HEK293 (cell line): ENCODE measurements at regions not wholly inside any gene's neighbourhood (a gene's known extent, or its start where the extent isn't known, plus 50 kb on each side); places are given as distances from the start of the nearest gene placed in this dataset.

Experiments used
- CTCF ChIP-seq: fragments of 450-650 bp; formaldehyde crosslinking; IDR thresholded peaks from 2 replicates; pipeline ENCODE4 v1.5.1; 2016; ENCODE audit warnings: missing biosample characterization, missing genetic modification characterization
- PBX3 ChIP-seq: sonication (generic); formaldehyde crosslinking; IDR thresholded peaks from 2 replicates; pipeline ENCODE4 v1.8.1; 2022; ENCODE audit warnings: mild to moderate bottlenecking, moderate library complexity, missing genetic modification reagents
- SP2 ChIP-seq: fragments of 450-650 bp; formaldehyde crosslinking; IDR thresholded peaks from 2 replicates; pipeline ENCODE4 v1.5.1; 2016; ENCODE audit warnings: missing biosample characterization, missing genetic modification characterization
- ZBTB21 ChIP-seq: fragments of 450-650 bp; formaldehyde crosslinking; IDR thresholded peaks from 2 replicates; pipeline ENCODE4 v1.5.1; 2017; ENCODE audit warnings: missing biosample characterization, missing genetic modification characterization
- ZNF148 ChIP-seq: fragments of 450-650 bp; formaldehyde crosslinking; IDR thresholded peaks from 2 replicates; pipeline ENCODE4 v1.5.0; 2017; ENCODE audit warnings: missing biosample characterization, missing genetic modification characterization, borderline replicate concordance
- ZNF423 ChIP-seq: fragments of 450-650 bp; formaldehyde crosslinking; IDR thresholded peaks from 2 replicates; pipeline ENCODE4 v1.5.1; 2016; ENCODE audit warnings: missing biosample characterization, missing genetic modification characterization
- ZNF530 ChIP-seq: fragments of 450-650 bp; formaldehyde crosslinking; IDR thresholded peaks from 2 replicates; pipeline ENCODE4 v1.5.1; 2016; ENCODE audit warnings: low read depth, missing biosample characterization, missing genetic modification characterization
- ZNF580 ChIP-seq: fragments of 450-650 bp; formaldehyde crosslinking; IDR thresholded peaks from 2 replicates; pipeline ENCODE4 v1.5.1; 2016; ENCODE audit warnings: missing biosample characterization, missing genetic modification characterization

GRCh38 chr1:89770391-89770790, 50.4 kb upstream of the LRRC8D start:
- no peak for TF ChIP-seq CTCF
- no peak for TF ChIP-seq SP2 (tag by site-specific recombination)
- TF ChIP-seq PBX3, result no peak
- TF ChIP-seq ZNF148 (tag by site-specific recombination), result no peak
- no peak for TF ChIP-seq ZNF423
- TF ChIP-seq ZNF580 (tag by site-specific recombination), result no peak
- TF ChIP-seq ZBTB21 (tag by site-specific recombination), result no peak
- TF ChIP-seq ZNF530 (tag by site-specific recombination), result no peak
